SW480 (cell line): ENCODE measurements at regions not wholly inside any gene's neighbourhood (a gene's known extent, or its start where the extent isn't known, plus 50 kb on each side); places are given as distances from the start of the nearest gene placed in this dataset.
"Not testable (repeated sequence)": the region's sequence is repeated elsewhere in the genome, so short reads cannot be mapped to it uniquely, and the experiment has no call there.

ENCODE experiments used
- DNase-seq: peaks from one replicate; pipeline ENCODE4 v3.0.0-alpha.2; 2016; ENCODE audit warnings: low spot score

DNA sequence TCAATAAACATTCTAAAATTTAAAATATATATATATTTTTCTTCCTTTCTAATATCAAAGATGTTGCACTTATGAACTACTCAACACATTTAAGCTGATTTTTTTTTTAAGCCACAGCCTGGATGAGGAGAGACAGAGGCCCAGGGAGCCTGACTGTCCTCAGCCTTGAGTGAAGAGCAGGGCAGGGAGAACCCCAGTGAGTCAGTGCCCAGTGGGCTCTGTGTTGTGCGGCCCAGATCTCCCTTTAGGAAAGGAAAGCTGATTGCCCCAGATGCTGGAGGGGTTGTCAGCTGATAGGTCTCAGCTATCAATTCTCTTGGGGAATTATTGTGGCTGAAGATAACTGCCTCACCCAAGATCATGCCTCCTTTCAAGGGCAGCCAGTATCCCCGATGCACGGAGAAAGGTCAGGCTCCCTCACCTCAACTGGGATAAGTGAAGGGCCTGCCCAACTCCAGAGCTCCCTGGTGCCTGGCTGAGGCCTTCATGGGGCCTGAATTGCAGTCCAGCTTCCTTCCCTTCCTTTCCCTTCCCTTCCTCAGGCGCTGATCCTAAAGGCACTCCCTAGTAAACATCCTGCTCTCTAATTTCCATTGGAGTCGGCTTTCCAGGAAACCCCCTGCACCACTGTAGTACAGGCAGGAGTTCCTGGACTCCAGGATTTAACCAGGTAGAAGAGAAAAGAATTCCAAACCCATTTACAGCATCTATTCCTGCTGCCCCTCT, 106.9 kb upstream of the ATL2 start:
- DNase-seq, result no peak

DNA sequence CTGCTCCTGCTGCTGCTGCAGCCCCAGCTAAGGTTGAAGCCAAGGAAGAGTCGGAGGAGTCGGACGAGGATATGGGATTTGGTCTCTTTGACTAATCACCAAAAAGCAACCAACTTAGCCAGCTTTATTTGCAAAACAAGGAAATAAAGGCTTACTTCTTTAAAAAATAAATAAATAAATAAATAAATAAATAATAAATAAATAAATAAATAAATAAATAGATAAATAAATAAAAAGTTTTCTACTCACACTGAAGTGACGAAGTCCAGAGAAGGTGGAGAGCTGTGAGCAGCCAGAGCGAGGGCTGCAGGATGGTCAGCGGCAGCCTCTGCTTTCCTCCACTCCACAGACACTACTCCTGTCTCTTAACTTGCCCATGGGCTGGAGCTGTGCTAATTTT, 105.6 kb upstream of the ATL2 start:
- not testable (repeated sequence) for DNase-seq

DNA sequence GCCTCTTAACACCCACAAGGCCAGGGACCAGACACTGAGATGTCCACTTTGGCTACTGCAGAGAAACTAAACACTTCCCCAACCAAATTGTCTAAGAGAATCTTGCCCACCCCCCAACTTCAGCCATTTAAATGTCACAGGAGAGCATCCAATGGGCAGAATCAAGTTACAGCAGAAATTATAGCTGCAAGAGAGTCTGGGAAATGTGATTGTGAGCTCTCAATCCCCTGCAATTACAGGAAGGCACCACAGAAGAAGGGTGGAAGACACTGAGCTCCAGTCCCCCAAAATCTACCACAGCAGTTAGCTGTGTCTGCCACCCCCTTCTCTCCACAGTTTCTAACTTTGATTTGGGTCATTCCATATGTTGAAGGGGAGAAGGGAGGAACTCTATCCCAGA, 103.5 kb upstream of the ATL2 start:
- DNase-seq, result no peak

DNA sequence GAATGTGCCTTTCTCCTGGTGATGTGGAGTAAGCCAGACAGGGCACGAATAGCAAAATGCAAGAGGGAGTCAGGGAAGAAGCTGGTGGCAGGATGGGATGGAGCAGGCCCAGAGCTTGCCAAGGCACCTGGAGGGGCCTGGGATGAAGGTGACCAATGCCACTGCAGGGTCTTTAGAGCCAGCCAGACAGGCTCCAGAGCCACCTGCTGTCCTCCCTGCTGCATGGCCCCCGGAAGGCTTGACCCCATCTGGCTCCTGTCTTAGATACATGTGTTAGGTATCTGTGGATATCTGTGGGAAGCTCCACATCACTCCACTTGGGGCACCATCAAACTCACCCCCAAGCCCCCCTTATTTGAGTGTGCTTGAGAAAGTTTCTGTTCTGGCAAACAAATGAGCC, 99.9 kb upstream of the ATL2 start:
- no peak for DNase-seq

DNA sequence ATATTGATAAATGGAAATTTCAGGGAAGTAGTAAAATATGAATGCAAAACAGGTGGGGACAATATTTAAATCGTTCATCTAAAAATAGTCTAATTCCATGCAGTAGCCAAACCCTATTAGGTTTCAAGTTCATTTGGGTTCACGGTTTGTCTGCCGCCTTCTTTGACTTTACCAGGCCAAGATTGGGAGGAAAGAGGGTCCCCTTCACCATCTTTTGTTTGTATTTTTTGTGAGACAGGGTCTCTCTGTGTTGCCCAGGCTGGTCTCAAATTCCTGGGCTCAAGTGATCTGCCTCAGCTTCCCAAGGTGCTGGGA, 98.5 kb upstream of the ATL2 start:
- no peak for DNase-seq

DNA sequence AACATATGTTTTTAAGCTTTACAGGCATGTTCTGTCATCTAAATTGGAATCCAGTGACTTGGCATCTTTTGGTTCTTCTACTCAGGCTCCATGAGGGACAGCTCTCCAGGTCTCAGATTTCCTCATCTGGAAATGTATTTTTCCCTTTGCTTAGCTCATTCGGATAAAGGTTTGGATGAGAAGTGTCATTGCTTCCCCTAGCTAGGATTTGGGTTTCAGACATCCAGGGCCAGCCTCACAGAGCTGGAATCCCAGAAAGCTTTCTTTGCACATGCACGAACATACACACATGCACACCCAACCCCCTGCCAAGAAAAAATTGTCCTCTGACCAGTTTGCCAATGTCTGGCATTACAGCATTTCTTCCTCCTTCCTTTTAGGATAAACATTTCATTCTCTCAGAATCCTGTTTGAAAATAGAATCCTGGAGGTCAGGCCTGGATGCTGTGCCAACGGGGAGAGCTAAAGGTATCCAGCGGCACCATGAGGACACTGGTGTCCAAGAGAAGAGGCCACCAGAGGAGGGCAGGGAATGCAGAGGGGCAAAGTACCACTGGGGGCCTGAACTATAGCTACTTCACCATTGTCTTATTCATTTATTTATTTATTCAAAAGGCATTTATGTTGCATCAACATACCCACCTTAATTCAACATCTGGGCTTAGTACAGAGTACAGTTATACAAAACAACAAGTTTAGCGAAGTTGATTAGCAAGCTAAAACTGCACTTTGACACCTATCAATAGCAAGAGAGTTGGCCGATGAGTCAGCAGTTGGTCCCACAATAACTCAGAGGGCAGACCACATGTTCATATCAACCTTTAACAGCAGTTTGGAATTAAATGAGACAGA, 97.9 kb upstream of the ATL2 start:
- DNase-seq, result no peak

DNA sequence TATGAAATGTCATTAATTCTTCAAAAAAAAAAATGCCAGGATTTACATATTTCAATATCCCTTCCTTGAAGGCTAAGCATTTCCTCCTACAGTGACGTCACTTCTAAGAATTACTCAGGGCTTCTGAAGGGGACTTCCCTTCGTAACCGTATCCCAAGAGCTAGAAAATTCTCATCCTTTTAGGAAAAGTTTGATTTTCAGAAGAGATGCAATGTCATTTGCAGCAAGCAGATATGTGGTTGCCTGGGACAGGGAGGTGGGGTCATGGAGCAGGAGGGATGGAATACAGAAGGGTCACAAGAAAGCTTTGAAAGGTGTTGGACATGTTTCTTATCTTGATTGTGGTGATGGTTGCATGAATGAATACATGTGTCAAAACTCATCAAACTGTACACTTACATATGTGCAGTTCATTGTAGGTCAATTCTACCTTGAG, 97.0 kb upstream of the ATL2 start:
- DNase-seq, result no peak

DNA sequence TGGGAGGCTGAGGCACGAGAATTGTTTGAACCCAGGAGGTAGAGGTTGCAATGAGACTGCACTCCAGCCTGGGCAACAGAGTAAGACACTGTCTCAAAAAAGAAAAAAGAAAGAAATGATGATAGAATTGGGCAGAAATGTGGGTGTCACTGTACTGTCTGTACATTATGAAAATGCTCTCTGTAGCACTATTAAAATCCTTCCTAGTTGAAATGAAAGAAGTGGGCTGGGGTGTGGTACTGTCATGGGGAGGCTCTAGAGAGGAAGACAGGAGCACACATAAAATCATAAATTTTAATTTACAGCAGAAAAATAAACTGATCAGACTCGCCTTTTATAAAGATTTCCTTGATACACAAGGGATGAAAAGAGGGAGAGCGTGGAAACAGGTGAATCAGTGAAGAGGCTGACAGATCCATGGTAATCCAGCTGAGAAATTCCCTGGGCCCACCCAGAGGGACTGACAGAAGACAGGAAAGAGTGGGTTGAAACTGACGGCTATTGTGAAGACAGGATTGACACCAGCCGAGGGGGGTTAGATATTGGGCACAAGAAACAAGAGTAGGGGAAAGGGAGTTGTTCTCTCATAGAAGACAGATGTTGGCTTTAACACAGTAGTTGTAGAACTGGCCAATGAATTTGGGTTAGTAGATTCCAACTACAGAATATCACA, 96.4 kb upstream of the ATL2 start:
- no peak for DNase-seq

DNA sequence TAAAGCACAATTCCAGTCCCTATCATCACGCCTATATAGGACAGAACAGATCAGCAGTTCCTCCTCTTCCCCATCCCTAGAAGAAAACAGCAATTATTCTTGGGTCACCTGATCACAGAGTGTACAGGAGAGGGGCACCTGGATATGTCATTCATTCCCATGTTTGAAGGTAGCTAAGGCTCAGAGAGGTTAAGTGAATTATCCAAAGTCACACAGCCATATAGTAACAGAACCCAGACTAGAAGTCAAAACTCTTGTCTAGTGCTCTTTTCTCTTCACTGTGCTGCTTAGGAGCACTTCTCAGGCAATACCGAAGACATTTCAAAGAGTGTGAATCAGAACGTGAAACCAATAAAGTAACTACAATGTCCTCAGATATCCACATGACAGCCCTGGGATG, 93.0 kb upstream of the ATL2 start:
- no peak for DNase-seq

DNA sequence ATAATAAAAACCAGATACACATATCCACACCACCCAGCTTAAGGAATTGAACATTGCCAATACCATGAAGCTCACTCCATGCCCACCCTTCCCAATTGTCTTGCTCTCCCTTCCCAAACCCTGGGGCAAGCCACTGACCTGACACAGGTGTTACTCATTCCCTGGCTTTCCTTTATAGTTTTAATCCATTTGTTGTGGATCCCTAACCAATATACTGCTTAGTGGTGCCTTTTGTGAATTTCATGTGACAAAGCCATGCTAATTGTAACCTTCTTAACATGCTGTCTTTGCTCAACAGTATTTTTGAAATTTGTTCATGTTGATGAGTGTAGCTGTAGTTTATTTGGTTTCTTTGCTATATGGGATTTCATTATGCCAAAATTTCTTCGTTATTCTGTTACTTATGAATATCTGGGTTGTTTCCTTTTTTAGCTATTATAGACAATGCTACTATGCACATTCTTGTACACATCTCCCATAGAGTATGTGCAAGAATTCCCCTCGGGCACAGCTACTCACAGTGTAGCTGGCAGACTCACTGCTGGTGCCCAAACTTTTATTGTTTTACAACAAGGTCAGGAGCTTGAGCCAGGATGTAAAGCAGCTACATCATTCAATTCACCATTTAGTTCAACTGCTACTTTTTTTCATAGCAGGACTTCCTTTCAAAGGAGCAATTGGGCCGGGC, 90.8 kb upstream of the ATL2 start:
- no peak for DNase-seq

DNA sequence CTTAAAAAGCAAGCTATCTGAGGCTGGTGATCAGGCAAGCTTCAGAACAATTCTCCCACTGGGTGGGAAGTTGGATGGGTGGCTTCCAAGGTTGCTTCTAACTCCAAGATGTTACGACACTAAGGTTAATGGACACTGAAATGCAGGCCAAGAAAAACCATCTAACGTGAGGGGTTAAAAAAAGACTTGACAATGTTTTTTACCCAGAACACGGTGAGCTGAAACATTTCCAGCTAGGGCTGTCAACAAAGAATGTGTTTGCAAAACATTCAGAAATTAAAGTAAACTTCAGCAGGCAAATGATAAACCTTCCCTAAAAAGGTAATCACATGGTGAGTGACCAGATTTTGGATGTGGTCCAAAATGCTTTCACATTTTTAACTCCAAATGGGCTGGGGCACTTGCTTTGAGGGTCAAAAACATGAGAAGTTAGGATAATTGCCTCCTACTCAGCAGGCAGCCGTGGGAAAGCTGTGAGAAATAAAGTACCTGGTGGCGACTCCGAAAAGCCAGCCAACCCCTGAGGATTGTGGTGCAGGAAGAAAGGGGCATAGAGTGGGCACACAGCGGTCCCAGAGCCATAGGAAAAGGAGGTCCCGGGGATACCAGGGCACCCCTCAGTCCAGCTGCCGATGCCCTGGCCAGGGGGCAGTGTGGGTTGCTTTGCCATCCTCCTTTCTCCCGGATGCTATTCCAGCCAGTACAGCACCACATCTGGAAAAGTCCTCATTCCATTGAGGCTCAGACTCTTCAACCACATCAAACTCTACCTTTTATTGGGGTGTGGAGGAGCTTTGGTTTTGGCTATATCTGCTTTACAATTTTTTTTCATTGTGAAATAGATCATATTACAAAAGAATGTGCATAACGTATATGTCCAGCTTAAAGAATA, 90.0 kb upstream of the ATL2 start:
- peak; percentile 91 for DNase-seq

DNA sequence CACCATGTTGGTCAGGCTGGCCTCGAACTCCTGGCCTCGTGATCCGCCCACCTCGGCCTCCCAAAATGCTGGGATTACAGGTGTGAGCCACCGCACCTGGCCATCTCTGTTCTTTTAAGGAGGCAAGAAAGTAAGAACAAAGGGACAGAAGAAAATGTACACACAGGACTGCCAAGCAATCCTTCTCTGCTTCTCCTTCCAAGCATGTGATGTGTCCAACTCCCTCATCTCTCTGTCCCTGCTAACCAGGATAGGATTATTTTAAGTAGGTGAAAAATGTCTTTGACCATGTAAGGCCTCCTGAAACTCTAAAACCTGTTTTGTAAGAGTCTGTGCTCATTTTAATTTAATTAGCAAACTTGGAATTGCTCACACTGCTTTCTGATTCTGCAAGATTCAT, 89.3 kb upstream of the ATL2 start:
- DNase-seq, result no peak

DNA sequence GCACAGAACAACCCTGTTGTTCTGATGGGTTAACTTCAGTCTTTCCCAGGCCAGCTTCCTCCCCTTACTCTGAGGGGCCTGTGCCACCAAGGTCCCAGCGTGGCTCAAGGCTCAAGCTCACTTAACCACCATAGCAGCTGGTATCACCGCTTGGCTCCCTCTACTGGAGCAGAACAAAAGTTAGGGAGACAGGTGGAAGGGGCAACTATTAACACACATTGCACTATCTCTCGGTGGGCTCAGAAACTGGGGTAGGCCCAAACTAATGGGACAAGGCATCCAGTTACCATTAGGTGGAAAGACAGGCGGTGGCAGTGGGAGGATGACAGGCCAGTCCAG, 88.7 kb upstream of the ATL2 start:
- peak; percentile 79 for DNase-seq

DNA sequence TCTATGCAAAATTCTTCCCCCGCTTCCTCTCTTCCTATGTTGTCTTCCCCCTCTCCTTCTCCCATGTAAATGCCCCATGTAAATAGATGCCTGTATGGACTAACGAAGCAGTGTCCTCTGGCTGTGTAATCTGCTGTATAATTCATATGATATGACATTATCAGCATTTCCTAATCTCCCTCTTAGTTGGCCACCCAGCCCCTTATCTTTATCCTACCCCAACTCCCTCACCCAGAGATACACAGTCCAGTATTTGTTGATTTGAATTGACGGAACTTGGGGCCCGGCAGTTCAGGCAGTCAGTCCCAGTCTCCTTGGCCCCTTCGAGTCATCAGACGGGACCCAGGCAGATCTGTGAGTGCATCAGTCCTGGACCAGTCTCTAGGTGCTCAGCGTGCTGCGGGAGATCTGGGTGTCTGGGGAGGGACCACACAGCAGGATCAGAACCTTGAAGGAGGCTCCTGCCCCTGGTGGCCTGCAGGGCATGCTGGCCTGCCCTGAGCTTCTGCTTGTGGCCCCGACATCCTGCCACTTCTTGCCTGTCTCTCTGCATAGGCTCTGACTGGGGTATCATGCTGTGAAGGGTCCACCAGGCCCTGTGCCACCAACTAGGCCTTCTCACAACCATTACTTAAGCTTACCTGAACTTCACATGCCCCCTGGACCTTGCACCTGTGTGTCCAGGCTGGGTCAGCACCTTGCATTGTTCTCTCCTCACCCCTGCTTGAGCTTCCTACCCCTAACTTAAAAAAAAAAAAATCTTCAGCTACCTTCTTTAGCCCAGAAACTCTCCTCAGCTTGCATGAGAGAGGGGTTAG, 88.1 kb upstream of the ATL2 start:
- no peak for DNase-seq

DNA sequence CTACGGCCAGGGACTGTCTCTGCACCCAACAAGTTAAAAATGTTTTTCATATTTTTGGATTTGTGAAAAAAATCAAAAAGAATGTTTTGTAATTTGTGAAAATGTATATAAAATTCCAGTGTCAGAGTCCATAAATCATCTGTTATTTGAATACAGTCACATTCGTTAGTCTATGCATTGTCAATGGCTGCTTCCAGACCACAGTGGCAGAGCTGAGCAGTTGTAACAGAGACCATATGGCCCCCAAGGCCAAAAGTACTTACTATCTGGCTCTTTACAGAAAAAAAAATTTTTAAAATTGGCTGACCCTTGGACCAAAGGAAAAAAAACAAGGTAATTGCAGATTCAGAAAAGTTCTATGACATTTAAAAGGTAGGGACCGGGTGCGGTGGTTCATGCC, 86.7 kb upstream of the ATL2 start:
- DNase-seq, result no peak

DNA sequence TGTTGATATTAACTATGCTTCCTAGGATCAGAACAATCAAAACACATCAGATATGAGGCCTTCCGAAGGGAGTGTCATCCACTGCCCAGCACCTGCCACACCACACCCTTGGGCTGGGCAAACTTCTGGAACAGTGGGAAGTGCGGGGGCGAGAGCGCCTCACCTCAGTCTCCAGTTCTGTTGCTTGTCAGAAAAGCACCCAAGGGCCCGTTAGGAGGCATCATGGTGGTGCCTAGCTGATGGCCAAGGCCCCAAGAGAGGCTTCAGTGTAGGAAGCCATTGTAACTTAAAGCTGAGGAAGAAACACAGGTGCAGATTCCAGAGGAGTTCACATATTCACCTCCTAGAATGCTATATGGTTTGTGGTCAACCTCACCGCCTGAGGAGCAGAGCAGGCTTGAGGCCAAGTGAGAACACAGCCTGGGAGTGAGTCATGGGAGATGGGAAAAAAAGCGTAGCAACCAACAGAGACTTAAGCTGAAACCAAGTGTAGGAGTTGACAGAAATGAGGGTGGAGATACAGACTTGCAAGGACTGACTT, 85.1 kb upstream of the ATL2 start:
- DNase-seq, result peak; percentile 100

DNA sequence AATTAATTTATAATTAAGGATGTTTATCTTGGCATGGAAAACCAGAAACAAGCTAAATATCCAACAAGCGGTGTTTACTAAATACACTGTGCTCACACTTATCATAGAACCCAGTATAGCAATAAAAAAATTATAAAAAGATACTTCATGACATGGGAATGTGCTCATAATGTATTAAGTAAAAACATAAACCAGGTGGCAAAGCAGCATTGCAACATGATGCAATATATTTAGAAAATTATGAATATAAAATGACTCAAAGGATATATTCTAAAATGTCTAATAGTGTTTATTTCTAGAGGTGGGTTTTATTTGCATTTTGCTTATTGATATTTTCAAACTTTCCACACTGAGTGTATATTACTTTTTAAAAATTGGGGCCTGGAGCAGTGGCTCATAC, 84.4 kb upstream of the ATL2 start:
- DNase-seq, result no peak

DNA sequence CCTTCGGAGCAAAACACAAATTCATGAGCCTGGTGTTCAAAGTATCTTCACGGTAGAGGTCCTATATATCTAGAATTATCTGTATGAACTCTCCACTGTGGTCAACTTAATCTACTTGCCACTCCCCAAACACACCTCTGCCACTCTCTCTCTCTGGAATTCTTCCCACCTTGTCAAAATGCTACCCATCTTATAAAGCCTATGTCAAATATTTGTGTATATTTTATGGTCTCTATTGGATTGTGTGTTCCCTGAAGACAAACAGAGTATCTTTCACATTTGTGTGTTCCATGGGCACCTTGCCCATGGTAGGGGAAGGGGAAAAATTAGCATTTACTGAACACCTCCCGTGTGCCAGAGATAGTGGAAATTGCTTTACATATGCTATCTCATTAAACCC, 83.2 kb upstream of the ATL2 start:
- no peak for DNase-seq

DNA sequence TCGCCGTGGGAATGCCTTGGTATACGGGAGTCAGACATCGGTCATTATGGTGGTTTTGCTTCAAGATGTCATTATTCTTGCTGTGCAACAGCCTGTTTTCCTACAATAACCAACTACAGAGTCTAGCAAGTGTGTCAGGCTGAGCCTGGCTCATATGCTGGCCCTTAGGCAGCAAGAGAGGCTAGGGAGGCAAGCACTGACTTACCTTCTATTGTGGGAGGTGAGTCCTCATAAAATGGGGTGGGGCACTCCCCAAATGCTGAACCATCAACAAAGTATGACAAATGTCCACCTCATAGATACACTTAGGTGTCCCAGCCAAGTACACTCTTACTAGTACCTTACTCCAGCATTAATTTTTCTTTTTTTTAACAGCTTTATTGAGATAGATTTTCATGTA, 77.0 kb upstream of the ATL2 start:
- DNase-seq, result no peak

DNA sequence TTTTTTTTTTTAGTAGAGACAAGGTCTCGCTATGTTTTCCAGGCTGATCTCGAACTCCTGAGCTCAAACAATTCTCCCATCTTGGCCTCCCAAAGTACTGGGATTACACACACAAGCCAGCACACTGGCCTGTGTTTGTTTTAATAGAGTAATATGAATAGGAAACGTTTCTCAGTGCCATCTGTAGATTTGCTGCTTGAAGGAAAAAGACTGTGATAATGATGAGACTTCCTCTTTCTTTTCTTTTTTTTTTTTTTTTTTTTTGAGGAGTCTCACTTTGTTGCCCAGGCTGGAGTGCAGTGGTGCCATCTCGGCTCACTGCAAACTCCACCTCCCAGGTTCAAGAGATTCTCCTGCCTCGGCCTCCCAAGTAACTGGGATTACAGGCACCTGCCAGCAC, 74.7 kb upstream of the ATL2 start:
- not testable (repeated sequence) for DNase-seq

DNA sequence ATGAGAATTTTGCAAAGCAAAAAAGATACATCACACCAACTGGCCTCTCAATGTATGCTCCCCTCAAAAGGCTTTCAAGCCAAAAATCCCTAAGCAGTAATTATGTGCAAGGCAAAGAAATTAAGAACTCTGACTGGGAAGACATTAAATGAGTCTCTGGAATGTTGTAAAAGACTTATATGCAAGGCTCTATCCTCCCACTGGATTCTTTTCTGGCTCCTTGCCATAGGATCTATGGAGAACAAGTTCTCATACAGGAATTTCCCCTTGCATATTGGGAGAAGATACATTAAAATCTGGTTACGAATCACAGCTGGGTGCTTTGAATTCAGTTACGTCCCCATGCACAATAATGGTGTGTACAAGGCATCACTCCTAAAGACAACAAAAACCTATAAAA, 73.4 kb upstream of the ATL2 start:
- no peak for DNase-seq
